ENCODE measurements at regions not wholly inside any gene's neighbourhood (a gene's known extent, or its start where the extent isn't known, plus 50 kb on each side); places are given as distances from the start of the nearest gene placed in this dataset.
A peak's percentile ranks its signal among the peaks of the same experiment; 100 is the strongest.
"Not testable (repeated sequence)": the region's sequence is repeated elsewhere in the genome, so short reads cannot be mapped to it uniquely, and the experiment has no call there.

DNA sequence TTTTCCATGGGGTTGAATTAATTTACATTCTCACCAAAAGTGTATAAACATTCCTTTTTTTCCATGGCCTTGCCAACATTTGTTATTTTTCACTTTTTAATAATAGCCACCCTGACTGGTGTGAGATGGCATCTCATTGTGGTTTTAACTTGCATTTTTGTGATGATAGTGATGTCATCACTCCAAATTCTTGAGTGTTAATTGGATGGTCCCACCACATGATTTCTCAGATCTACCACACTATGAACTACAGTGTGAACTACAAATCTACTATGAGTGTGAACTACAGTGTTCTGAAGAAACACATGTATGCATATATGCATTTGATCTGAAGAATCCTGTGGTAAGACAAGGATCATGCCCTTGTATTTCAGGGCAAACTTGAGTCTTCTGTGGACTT, 340.1 kb downstream of the ABCC12 start:
- DNase-seq (ENCODE audit: low read depth in 1 of 2, low spot score in 1 of 2) = no peak
- TF ChIP-seq POLR2AphosphoS5 (IDR thresholded peaks at IDR 0.05; ENCODE audit: low read depth) (no peak), GABPA (IDR thresholded peaks at IDR 0.05; ENCODE audit: low read depth) (no peak), SPI1 (IDR thresholded peaks at IDR 0.05; ENCODE audit: borderline replicate concordance, low read depth) (no peak)
- TF ChIP-seq, protein P1, sequence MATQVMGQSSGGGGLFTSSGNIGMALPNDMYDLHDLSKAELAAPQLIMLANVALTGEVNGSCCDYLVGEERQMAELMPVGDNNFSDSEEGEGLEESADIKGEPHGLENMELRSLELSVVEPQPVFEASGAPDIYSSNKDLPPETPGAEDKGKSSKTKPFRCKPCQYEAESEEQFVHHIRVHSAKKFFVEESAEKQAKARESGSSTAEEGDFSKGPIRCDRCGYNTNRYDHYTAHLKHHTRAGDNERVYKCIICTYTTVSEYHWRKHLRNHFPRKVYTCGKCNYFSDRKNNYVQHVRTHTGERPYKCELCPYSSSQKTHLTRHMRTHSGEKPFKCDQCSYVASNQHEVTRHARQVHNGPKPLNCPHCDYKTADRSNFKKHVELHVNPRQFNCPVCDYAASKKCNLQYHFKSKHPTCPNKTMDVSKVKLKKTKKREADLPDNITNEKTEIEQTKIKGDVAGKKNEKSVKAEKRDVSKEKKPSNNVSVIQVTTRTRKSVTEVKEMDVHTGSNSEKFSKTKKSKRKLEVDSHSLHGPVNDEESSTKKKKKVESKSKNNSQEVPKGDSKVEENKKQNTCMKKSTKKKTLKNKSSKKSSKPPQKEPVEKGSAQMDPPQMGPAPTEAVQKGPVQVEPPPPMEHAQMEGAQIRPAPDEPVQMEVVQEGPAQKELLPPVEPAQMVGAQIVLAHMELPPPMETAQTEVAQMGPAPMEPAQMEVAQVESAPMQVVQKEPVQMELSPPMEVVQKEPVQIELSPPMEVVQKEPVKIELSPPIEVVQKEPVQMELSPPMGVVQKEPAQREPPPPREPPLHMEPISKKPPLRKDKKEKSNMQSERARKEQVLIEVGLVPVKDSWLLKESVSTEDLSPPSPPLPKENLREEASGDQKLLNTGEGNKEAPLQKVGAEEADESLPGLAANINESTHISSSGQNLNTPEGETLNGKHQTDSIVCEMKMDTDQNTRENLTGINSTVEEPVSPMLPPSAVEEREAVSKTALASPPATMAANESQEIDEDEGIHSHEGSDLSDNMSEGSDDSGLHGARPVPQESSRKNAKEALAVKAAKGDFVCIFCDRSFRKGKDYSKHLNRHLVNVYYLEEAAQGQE (IDR thresholded peaks at IDR 0.05; ENCODE audit: insufficient replicate concordance, low read depth) = no peak
- TF ChIP-seq, protein P2, sequence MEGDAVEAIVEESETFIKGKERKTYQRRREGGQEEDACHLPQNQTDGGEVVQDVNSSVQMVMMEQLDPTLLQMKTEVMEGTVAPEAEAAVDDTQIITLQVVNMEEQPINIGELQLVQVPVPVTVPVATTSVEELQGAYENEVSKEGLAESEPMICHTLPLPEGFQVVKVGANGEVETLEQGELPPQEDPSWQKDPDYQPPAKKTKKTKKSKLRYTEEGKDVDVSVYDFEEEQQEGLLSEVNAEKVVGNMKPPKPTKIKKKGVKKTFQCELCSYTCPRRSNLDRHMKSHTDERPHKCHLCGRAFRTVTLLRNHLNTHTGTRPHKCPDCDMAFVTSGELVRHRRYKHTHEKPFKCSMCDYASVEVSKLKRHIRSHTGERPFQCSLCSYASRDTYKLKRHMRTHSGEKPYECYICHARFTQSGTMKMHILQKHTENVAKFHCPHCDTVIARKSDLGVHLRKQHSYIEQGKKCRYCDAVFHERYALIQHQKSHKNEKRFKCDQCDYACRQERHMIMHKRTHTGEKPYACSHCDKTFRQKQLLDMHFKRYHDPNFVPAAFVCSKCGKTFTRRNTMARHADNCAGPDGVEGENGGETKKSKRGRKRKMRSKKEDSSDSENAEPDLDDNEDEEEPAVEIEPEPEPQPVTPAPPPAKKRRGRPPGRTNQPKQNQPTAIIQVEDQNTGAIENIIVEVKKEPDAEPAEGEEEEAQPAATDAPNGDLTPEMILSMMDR (IDR thresholded peaks at IDR 0.05; ENCODE audit: insufficient read depth, low read length) = no peak

DNA sequence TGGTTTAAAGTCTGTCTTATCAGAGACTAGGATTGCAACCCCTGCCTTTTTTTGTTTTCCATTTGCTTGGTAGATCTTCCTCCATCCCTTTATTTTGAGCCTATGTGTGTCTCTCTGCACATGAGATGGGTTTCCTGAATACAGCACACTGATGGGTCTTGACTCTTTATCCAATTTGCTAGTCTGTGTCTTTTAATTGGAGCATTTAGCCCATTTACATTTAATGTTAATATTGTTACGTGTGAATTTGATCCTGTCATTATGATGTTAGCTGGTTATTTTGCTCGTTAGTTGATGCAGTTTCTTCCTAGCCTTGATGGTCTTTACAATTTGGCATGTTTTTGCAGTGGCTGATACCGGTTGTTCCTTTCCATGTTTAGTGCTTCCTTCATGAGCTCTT, 344.0 kb downstream of the ABCC12 start:
- H3K27ac ChIP-seq (replicated peaks); DNase-seq (ENCODE audit: low read depth in 1 of 2, low spot score in 1 of 2); H3K27me3 ChIP-seq (ENCODE audit: insufficient read depth, poor library complexity, severe bottlenecking); H3K4me3 ChIP-seq (replicated peaks; ENCODE audit: insufficient read depth, low read length): not testable (repeated sequence)

More for the DNA sequence above, 340.1 kb downstream of the ABCC12 start:
- Histone ChIP-seq H3K4me3 (replicated peaks; ENCODE audit: insufficient read depth, low read length) (no peak overlapping the region), H3K27ac (replicated peaks) (no peak overlapping the region), H3K27me3 (ENCODE audit: insufficient read depth, poor library complexity, severe bottlenecking) (no peaks in the 10 kb centered on the region)

DNA sequence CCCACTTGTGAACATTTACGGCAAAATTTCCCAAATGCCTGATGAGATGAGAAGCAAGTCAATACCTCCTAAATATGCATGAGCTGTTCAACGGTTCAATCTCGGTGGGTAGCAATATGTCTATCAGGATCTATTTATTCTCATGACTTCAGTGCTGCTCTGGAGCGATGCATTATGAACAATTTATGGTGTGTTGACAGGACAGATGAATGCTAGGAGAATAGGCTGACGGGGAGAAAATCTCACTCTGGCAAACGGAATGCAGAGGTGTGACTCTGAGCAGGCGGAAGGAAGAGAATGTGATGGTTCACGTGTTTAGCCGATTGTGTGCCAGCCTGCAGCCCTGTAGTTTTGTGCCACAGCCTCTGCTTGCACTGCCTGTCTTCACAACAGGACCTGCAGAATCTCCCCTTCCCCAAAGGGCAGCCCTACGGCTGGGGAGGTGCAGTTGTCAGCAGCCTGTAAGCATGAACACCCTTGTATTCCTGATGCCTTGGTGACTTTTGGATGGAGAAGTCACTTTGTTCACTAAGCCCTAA, 345.2 kb downstream of the PHKB start:
- no peak for DNase-seq (ENCODE audit: low read depth in 1 of 2, low spot score in 1 of 2)

DNA sequence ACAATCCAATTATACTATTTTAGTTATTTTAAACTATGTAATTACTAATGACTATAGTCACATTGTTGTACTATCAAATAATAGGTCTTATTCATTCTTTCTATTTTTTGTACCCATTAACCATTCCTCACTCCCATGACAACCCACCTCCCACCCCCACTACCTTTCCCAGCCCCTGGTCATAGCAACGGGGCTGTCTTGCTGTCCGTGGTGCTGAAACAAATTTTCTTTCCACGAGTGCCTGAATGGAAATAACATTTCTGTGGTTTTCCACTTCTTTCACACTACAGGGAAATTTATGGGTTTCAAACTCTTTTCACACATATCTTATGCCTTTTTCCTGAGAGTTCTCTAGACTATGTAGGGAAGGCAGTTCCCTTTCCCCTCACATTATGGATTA, 326.6 kb downstream of the PHKB start:
- Histone ChIP-seq H3K27ac (replicated peaks) (no peak overlapping the region), H3K4me3 (replicated peaks; ENCODE audit: insufficient read depth, low read length) (no peak overlapping the region), H3K27me3 (ENCODE audit: insufficient read depth, poor library complexity, severe bottlenecking) (no peaks in the 10 kb centered on the region)
- TF ChIP-seq POLR2AphosphoS5 (IDR thresholded peaks at IDR 0.05; ENCODE audit: low read depth) = no peak
- TF ChIP-seq, protein P1 (IDR thresholded peaks at IDR 0.05; ENCODE audit: insufficient replicate concordance, low read depth) = peak; percentile 96
- no peak for DNase-seq (ENCODE audit: low read depth in 1 of 2, low spot score in 1 of 2)

More for the DNA sequence above, 345.2 kb downstream of the PHKB start:
- Histone ChIP-seq H3K4me3 (replicated peaks; ENCODE audit: insufficient read depth, low read length) (no peak overlapping the region), H3K27ac (replicated peaks) (no peak overlapping the region), H3K27me3 (ENCODE audit: insufficient read depth, poor library complexity, severe bottlenecking) (no peaks in the 10 kb centered on the region)
- TF ChIP-seq SPI1 (IDR thresholded peaks at IDR 0.05; ENCODE audit: borderline replicate concordance, low read depth) (no peak), POLR2AphosphoS5 (IDR thresholded peaks at IDR 0.05; ENCODE audit: low read depth) (no peak), GABPA (IDR thresholded peaks at IDR 0.05; ENCODE audit: low read depth) (no peak)
- TF ChIP-seq, protein P1 (IDR thresholded peaks at IDR 0.05; ENCODE audit: insufficient replicate concordance, low read depth) = no peak
- TF ChIP-seq, protein P2 (IDR thresholded peaks at IDR 0.05; ENCODE audit: insufficient read depth, low read length) = no peak
